Gastrocnemius medialis (tissue), 4 donors: ENCODE measurements at regions not wholly inside any gene's neighbourhood (a gene's known extent, or its start where the extent isn't known, plus 50 kb on each side); places are given as distances from the start of the nearest gene placed in this dataset.

Source experiments
- POLR2A ChIP-seq, 2 donors: fragments of 450-650 bp; IDR thresholded peaks; one replicate each; pipeline ENCODE4 v1.6.1; 2017; ENCODE audit warnings: antibody characterized with exemption in 2 of 2, mild to moderate bottlenecking in 2 of 2, moderate library complexity in 2 of 2
- TF ChIP-seq, protein P1 (sequence below), 5 experiments: fragments of 450-650 bp in 3 of 5; fragments of 200-600 bp in 2 of 5; sonication (generic) in 2 of 5; IDR thresholded peaks in 4 of 5; conservative IDR thresholded peaks in 1 of 5; 1 replicate in 4 of 5; 2 replicates in 1 of 5; pipeline ENCODE4 v1.5.1; 2016 to 2019; ENCODE audit warnings: antibody characterized with exemption in 5 of 5, mild to moderate bottlenecking in 3 of 5, moderate library complexity in 3 of 5

DNA sequence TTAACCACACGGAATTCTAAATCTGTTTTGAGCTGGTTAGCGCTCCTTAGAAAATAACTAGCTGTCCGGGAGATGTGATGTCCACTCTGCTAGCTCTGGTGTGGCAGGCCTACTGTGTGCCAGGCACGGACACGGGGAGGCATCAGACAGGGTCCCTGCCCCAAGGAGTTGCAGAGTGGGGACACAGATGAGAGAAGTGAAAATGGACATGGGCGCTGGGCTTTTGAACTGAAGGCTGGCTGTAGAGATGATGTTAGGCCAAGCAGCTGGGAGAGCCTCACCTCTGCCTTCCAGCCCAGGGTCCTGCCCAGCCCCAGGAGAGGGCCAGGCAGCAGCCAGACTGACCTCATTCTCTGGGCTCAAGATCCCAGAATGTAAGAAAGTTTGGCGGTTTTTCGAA is 368.6 kb downstream of the CTTN start:
- TF ChIP-seq, protein P1, sequence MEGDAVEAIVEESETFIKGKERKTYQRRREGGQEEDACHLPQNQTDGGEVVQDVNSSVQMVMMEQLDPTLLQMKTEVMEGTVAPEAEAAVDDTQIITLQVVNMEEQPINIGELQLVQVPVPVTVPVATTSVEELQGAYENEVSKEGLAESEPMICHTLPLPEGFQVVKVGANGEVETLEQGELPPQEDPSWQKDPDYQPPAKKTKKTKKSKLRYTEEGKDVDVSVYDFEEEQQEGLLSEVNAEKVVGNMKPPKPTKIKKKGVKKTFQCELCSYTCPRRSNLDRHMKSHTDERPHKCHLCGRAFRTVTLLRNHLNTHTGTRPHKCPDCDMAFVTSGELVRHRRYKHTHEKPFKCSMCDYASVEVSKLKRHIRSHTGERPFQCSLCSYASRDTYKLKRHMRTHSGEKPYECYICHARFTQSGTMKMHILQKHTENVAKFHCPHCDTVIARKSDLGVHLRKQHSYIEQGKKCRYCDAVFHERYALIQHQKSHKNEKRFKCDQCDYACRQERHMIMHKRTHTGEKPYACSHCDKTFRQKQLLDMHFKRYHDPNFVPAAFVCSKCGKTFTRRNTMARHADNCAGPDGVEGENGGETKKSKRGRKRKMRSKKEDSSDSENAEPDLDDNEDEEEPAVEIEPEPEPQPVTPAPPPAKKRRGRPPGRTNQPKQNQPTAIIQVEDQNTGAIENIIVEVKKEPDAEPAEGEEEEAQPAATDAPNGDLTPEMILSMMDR (IDR thresholded peaks at IDR 0.05 in 4 of 5, conservative IDR thresholded peaks at IDR 0.05 in 1 of 5): no peak
- no peak for TF ChIP-seq POLR2A (IDR thresholded peaks at IDR 0.05)
